ENCODE measurements at regions not wholly inside any gene's neighbourhood (a gene's known extent, or its start where the extent isn't known, plus 50 kb on each side); places are given as distances from the start of the nearest gene placed in this dataset.

- TF ChIP-seq FOS (IDR thresholded peaks at IDR 0.05; ENCODE audit: low read depth, low read length): peak; percentile 22; the same call in 1 of the 2 replicates
- TF ChIP-seq, protein P1, sequence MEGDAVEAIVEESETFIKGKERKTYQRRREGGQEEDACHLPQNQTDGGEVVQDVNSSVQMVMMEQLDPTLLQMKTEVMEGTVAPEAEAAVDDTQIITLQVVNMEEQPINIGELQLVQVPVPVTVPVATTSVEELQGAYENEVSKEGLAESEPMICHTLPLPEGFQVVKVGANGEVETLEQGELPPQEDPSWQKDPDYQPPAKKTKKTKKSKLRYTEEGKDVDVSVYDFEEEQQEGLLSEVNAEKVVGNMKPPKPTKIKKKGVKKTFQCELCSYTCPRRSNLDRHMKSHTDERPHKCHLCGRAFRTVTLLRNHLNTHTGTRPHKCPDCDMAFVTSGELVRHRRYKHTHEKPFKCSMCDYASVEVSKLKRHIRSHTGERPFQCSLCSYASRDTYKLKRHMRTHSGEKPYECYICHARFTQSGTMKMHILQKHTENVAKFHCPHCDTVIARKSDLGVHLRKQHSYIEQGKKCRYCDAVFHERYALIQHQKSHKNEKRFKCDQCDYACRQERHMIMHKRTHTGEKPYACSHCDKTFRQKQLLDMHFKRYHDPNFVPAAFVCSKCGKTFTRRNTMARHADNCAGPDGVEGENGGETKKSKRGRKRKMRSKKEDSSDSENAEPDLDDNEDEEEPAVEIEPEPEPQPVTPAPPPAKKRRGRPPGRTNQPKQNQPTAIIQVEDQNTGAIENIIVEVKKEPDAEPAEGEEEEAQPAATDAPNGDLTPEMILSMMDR (conservative IDR thresholded peaks at IDR 0.05; ENCODE audit: low read depth, low read length): no peak
- no TSS peak for BruUV-seq (replicated peaks)
- no peak overlapping the region for H3K27ac ChIP-seq (ENCODE audit: insufficient read depth, low read length)
- H4K8ac ChIP-seq (ENCODE audit: low read depth in 2 of 2, low read length in 2 of 2): no peak overlapping the region
- no peak overlapping the region for H2AK5ac ChIP-seq (ENCODE audit: low read depth, low read length)
- H3K56ac ChIP-seq (ENCODE audit: extremely low read depth, insufficient read depth, low read length): peak overlapping the region; percentile 24; the same call in 1 of the 2 replicates
- intact Hi-C loops (cut with micrococcal nuclease) (no loop called here), dilution Hi-C loops (cut with HindIII; ENCODE audit: low sequenced_read_pairs, unreplicated experiment) (no loop called here), in situ Hi-C loops (cut with MboI; ENCODE audit: low sequenced_read_pairs) (no loop called here)
- H3K27me3 ChIP-seq (ENCODE audit: control insufficient read depth, insufficient read depth, low read length): no peaks in the 10 kb centered on the region
- POLR2A ChIA-PET (ENCODE audit: unreplicated experiment): interaction anchor here (0.6 kb wide), 1 partner anchor 53 kb away, joined by 3 read pairs; no protein-coding TSS in a partner anchor
- no peaks in the 10 kb centered on the region for H3K36me3 ChIP-seq (ENCODE audit: control insufficient read depth, insufficient read depth, low read length)
- no peak overlapping the region for H4K91ac ChIP-seq (ENCODE audit: insufficient read depth, low read depth, low read length)
- peak overlapping the region; percentile 33; the same call in 1 of the 2 replicates for H3K4me3 ChIP-seq (ENCODE audit: insufficient read depth, low read depth, low read length)
- no peak overlapping the region for H2AFZ ChIP-seq (replicated peaks; ENCODE audit: low read length, poor library complexity)
- DNase-seq (peak; percentile 80), ATAC-seq (ENCODE audit: low read depth) (peak; percentile 78)
- H3K4me1 ChIP-seq (ENCODE audit: control insufficient read depth, insufficient read depth, low read length): no peaks in the 10 kb centered on the region
- no peak overlapping the region for H2BK20ac ChIP-seq (ENCODE audit: low read depth, low read length)
- H2BK5ac ChIP-seq (ENCODE audit: low read depth, low read length, poor library complexity, severe bottlenecking): peak overlapping the region; percentile 13
- H2BK120ac ChIP-seq (ENCODE audit: low read depth, low read length): peak overlapping the region; percentile 30; the same call in 1 of the 2 replicates
- H3K23ac ChIP-seq (ENCODE audit: low read depth, low read length): no peak overlapping the region
- CTCF ChIA-PET: no interaction called here
- no peak overlapping the region for H3K18ac ChIP-seq (ENCODE audit: low read depth, low read length)
- 0% methylated on average over 1 of the region's 1 CpG; no CpG with 5 or more reads in 1 of the 2 experiments for WGBS, 2 experiments (ENCODE audit: extremely low coverage in 2 of 2, insufficient read length in 1 of 2)
- no peaks in the 10 kb centered on the region for H3K79me1 ChIP-seq (ENCODE audit: low read depth in 1 of 2, low read length in 2 of 2)
- H3K14ac ChIP-seq (replicated peaks; ENCODE audit: low read depth, low read length): no peak overlapping the region
- no peak overlapping the region for H3K4ac ChIP-seq (ENCODE audit: low read depth, low read length)
- H2BK15ac ChIP-seq (ENCODE audit: low read depth, low read length): no peak overlapping the region
- H3K9me1 ChIP-seq (ENCODE audit: insufficient read depth, low read length): no peaks in the 10 kb centered on the region; the same call in 1 of the 2 replicates
- no peaks in the 10 kb centered on the region for H3K9me3 ChIP-seq (ENCODE audit: control insufficient read depth, insufficient read depth, low read length)
- peak overlapping the region; percentile 63; the same call in 1 of the 2 replicates for H3K4me2 ChIP-seq (ENCODE audit: low read depth, low read length)
- H4K20me1 ChIP-seq (ENCODE audit: insufficient read depth, low read length): no peaks in the 10 kb centered on the region
- no peak overlapping the region for H2AK9ac ChIP-seq (replicated peaks; ENCODE audit: low read depth, low read length, poor library complexity)
- H3K9ac ChIP-seq (ENCODE audit: low read depth, low read length): no peak overlapping the region
- H4K5ac ChIP-seq (ENCODE audit: low read depth, low read length): no peak overlapping the region
These were observed 363.1 kb upstream of the PLSCR5 start for GRCh38 chr3:146968204-146968651.
